ENCODE measurements at regions not wholly inside any gene's neighbourhood (a gene's known extent, or its start where the extent isn't known, plus 50 kb on each side); places are given as distances from the start of the nearest gene placed in this dataset.

GRCh38 chr1:98044071-98044697 lies 123.3 kb upstream of the DPYD start:
- no peak for DNase-seq (ENCODE audit: low spot score)
- in situ Hi-C loops (cut with HindIII; ENCODE audit: low sequenced_read_pairs), result no loop called here

DNA sequence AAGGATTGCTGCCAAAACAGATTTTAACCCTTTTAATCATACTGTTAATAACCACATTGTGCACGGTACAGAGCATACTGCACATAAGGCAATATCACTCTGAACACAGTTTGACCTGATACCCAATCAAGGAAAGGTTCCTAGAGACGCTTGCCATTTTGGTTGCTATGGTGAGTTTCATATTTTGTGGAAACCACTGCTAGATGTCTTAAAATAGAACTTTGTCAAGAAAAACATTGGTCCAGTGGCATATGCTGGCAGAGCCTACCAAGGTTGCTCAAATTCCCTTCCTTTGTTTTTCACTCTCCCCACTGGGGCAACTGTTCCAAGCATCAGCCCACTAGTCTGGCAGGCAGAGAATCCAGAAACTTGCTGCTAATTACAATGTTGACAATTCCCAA lies 114.8 kb upstream of the DPYD start:
- DNase-seq (ENCODE audit: low spot score), result no peak
- in situ Hi-C loops (cut with HindIII; ENCODE audit: low sequenced_read_pairs), result no loop called here

DNA sequence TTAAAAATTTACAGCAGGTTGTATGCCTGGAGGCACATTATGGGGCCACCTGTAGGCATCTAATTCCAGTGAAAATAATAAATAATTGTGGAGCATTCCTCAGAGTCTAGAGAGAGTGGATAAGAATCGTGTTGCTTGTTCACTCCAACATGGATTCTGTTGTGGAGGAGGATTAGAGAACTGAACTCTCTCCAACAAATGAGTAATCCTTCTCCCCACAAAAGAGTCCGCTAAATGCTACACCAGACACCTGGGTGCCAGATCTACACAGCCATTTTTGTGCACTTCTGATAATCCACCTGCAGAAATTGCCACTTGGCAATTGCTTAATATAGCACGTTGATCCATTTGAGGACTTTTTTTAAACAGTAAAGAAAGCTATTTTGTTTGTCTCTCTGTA lies 113.7 kb upstream of the DPYD start:
- in situ Hi-C loops (cut with HindIII; ENCODE audit: low sequenced_read_pairs), result no loop called here

GRCh38 chr1:98032958-98033357 lies 112.1 kb upstream of the DPYD start:
- no peak for DNase-seq (ENCODE audit: low spot score)

More for the DNA sequence above, 113.7 kb upstream of the DPYD start:
- DNase-seq (ENCODE audit: low spot score), result no peak

GRCh38 chr1:98030976-98031375 lies 110.1 kb upstream of the DPYD start:
- DNase-seq (ENCODE audit: low spot score), result no peak
- in situ Hi-C loops (cut with HindIII; ENCODE audit: low sequenced_read_pairs), result no loop called here

More at GRCh38 chr1:98032958-98033357, 112.1 kb upstream of the DPYD start:
- in situ Hi-C loops (cut with HindIII; ENCODE audit: low sequenced_read_pairs), result no loop called here

DNA sequence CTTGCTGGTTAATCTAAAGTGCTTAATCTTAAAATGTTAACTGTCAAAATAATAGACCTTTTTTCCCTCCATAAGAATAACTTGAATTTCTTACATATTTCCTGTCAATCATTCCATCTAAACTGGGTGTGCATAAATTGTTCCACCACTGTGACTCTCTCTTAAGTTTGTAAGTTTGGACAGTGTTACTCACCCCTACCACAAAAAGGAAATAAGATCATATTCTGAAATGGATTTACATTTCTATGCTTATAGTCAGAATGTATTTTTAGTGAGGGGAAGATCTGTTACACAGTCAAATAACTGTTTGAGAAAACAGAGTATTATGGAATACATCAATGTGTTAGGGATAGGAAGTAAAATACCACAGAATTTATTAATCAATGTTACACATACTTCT lies 109.6 kb upstream of the DPYD start:
- no peak for DNase-seq (ENCODE audit: low spot score)
- in situ Hi-C loops (cut with HindIII; ENCODE audit: low sequenced_read_pairs), result no loop called here

GRCh38 chr1:98028800-98029199 lies 108.0 kb upstream of the DPYD start:
- in situ Hi-C loops (cut with HindIII; ENCODE audit: low sequenced_read_pairs), result no loop called here
- no peak for DNase-seq (ENCODE audit: low spot score)

DNA sequence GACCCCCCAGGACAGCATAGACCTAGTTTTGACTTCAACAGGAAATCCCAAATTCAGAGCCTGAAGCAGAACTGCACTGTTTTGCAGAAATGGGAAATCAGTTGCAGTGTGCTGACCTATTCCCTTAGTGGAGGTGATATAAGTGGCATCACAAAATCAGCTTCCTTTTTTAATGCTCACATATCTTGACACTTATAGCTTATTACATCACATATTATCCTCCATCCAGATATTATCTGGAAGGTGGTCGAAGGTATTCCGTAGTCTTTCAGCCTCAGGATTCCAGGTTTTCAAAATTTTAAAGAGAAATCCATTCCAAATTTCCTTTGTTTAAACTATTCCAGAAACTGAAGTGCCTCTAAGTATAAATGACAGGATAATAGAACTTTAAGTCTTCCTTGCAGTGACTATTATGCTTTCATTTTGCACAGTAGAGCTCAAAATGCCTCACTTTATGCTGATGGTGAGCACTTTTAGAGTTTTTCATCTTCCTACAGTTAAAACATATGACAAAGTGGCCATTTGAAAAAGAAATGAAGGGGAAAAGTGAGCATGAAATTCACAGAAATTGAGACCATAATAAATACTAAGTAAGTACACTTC lies 106.4 kb upstream of the DPYD start:
- no peak for DNase-seq (ENCODE audit: low spot score)
- in situ Hi-C loops (cut with HindIII; ENCODE audit: low sequenced_read_pairs), result no loop called here

DNA sequence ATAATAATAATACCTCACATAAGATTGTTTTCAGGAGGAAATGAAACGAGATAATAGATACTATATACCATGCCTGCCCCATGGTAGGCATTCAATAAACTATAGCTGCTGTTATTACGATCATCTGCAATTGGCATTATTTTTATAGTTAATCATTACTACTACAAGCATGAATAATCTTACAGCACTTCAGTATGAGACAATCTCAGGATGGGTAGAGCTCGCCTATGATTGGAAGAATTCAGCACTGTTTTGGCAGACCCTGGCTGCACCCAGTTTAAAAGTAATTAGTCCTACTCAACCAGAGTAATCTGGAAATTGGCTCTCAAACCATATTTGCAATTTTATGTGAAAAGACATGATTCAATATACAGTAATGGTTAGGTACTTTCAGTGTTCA lies 105.0 kb upstream of the DPYD start:
- no peak for DNase-seq (ENCODE audit: low spot score)
- in situ Hi-C loops (cut with HindIII; ENCODE audit: low sequenced_read_pairs), result no loop called here

DNA sequence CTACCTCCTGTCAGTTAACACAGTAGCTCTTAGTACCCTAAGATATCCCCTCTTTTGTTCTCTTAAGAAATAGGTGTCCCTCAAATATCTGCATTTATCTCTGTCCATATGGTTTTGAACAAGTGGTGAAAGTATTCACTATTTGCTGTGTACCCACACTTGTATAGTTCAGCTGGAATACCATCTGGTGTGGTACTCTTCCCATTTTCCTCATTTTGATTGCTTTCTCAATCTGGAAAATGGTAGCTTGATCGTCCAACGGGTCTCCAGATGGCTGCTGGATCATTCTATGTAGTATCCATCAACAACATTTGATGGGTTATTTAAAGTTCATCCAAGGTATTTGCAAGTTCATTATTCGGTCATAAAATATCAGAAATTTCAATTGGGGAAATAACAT lies 100.3 kb upstream of the DPYD start:
- in situ Hi-C loops (cut with HindIII; ENCODE audit: low sequenced_read_pairs), result no loop called here
- no peak for DNase-seq (ENCODE audit: low spot score)

GRCh38 chr1:98019747-98020146 lies 98.9 kb upstream of the DPYD start:
- no peak for DNase-seq (ENCODE audit: low spot score)
- in situ Hi-C loops (cut with HindIII; ENCODE audit: low sequenced_read_pairs), result no loop called here

GRCh38 chr1:98018074-98018473 lies 97.2 kb upstream of the DPYD start:
- no peak for DNase-seq (ENCODE audit: low spot score)
- in situ Hi-C loops (cut with HindIII; ENCODE audit: low sequenced_read_pairs), result no loop called here

GRCh38 chr1:98017184-98017583 lies 96.3 kb upstream of the DPYD start:
- in situ Hi-C loops (cut with HindIII; ENCODE audit: low sequenced_read_pairs), result no loop called here

GRCh38 chr1:98008373-98008772 lies 87.5 kb upstream of the DPYD start:
- in situ Hi-C loops (cut with HindIII; ENCODE audit: low sequenced_read_pairs), result no loop called here
- DNase-seq (ENCODE audit: low spot score), result no peak

More at GRCh38 chr1:98017184-98017583, 96.3 kb upstream of the DPYD start:
- no peak for DNase-seq (ENCODE audit: low spot score)

DNA sequence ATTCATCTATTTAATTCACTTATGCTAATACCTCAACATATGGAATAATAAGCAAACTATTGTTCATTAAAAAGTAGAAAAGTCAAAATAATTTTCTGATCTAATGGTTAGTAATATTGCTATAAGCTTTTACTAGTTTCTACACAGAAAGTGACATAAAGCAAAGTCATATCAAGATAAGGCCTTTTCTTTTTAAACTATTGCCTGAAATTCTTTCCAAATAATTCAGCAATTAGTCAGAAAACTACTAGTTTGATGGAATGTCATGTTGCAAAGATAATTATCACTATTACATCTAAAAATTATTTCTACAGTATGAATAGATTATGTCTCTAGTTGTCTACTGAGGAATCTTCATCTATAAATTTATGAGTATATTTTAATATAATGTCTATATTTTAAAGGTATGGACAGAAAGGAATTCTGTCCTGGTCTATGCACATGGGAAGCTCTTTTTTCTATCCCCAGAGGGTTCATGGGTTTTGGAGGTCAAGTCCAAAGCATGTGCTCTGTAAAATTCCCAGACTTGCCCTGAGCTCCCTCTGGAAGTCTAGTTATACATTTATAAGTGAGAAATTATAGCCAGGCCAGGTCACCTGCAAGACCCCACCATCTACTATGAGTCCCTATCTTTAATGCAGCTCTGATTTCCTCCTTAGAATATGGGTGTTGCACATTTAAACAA lies 84.6 kb upstream of the DPYD start:
- DNase-seq (ENCODE audit: low spot score), result no peak
- in situ Hi-C loops (cut with HindIII; ENCODE audit: low sequenced_read_pairs), result no loop called here

DNA sequence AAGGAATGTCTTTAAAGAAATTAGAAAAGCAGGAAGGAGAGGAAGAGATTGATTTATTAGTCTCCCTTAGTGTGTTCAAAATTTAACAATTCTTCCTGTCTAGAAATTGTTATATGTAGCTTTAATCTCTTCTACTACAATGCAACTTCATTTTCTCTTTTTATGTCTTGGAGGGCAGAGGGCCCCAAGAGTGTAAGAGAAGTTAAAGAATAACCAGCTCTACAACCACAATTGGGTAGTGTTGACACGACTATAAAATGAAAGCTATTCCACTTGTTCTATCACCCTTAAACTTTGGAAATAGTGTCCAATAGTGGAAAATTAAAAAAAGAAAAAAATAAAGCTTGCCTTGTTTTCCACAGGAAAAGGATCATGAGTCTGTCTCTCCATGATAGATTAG lies 82.6 kb upstream of the DPYD start:
- DNase-seq (ENCODE audit: low spot score), result no peak
- in situ Hi-C loops (cut with HindIII; ENCODE audit: low sequenced_read_pairs), result no loop called here

- DNase-seq (ENCODE audit: low spot score), result no peak
- in situ Hi-C loops (cut with HindIII; ENCODE audit: low sequenced_read_pairs), result no loop called here
Observed at GRCh38 chr1:98002288-98002687, 81.5 kb upstream of the DPYD start.

- in situ Hi-C loops (cut with HindIII; ENCODE audit: low sequenced_read_pairs), result no loop called here
- DNase-seq (ENCODE audit: low spot score), result no peak
Observed at GRCh38 chr1:98001764-98002163, 80.9 kb upstream of the DPYD start.

- no peak for DNase-seq (ENCODE audit: low spot score)
- in situ Hi-C loops (cut with HindIII; ENCODE audit: low sequenced_read_pairs), result no loop called here
Observed at GRCh38 chr1:97999320-97999719, 78.5 kb upstream of the DPYD start.

DNA sequence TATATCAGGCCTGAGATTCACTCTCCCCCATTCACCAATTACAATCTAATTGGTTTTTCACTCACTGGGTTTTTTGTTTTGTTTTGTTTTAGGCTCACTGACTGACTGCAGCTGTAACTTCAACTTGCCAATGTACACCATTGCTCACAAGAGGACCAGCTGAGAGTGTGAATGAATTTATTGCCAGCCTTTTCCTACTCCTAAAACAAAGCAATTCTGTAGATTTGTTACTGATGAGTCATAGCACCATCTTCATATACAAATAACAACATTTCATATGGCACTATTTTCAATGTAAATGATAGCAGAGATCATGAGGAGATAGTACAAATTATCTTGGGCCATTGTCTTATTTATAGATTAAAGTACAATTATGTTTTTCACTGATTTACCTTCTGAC lies 76.0 kb upstream of the DPYD start:
- no peak for DNase-seq (ENCODE audit: low spot score)
- in situ Hi-C loops (cut with HindIII; ENCODE audit: low sequenced_read_pairs), result no loop called here
